IPS DF 6.9 (cell line): ENCODE measurements at regions not wholly inside any gene's neighbourhood (a gene's known extent, or its start where the extent isn't known, plus 50 kb on each side); places are given as distances from the start of the nearest gene placed in this dataset.

Experiments
- DNase-seq: peaks from one replicate; pipeline ENCODE4 v3.0.0-alpha.2; 2013; ENCODE audit warnings: low read depth, low spot score
- H3K27ac ChIP-seq: one replicate; pipeline ENCODE4 v1.5.1; 2013; ENCODE audit warnings: low read length, control low read depth
- H3K27me3 ChIP-seq: 2 replicates; pipeline ENCODE4 v1.6.1; 2013; ENCODE audit warnings: mild to moderate bottlenecking, low read length; ENCODE audit not compliant: control insufficient read depth, insufficient read depth
- H3K36me3 ChIP-seq: 2 replicates; pipeline ENCODE4 v1.6.1; 2013; ENCODE audit warnings: low read length; ENCODE audit not compliant: control insufficient read depth, insufficient read depth
- H3K4me1 ChIP-seq: 2 replicates; pipeline ENCODE4 v1.6.1; 2013; ENCODE audit warnings: low read length; ENCODE audit not compliant: control insufficient read depth, insufficient read depth
- H3K4me3 ChIP-seq: 2 replicates; pipeline ENCODE4 v1.5.1; 2013; ENCODE audit warnings: mild to moderate bottlenecking, low read length
- H3K9me3 ChIP-seq: 2 replicates; pipeline ENCODE4 v1.6.1; 2013; ENCODE audit warnings: low read length, inconsistent platforms; ENCODE audit not compliant: control insufficient read depth, insufficient read depth
- WGBS: extraction: QIAGEN DNeasy Blood & Tissue Kit; methylation state at CpG from one replicate; pipeline ENCODE4 v1.1.7; 2013; ENCODE audit warnings: mixed read lengths, missing lambda C conversion rate; ENCODE audit not compliant: insufficient read length, insufficient coverage; 5-methylcytosine and 5-hydroxymethylcytosine counted together

GRCh38 chr16:6124136-6124535 is 1026.5 kb upstream of the EEF2KMT start:
- WGBS, result no CpG with 5 or more reads among the region's 1 CpG
- no peak for DNase-seq
- H3K27ac ChIP-seq, result no peak overlapping the region

GRCh38 chr16:6122401-6122800 is 1024.8 kb upstream of the EEF2KMT start:
- Histone ChIP-seq H3K27me3 (no peaks in the 10 kb centered on the region; the same call in 1 of the 2 replicates), H3K4me3 (no peak overlapping the region), H3K9me3 (peaks cover 2% of the 10 kb centered on the region; the same call in 1 of the 2 replicates), H3K36me3 (no peaks in the 10 kb centered on the region), H3K27ac (no peak overlapping the region), H3K4me1 (no peaks in the 10 kb centered on the region)
- WGBS, result no CpG with 5 or more reads among the region's 5 CpGs
- DNase-seq, result no peak

More at GRCh38 chr16:6124136-6124535, 1026.5 kb upstream of the EEF2KMT start:
- Histone ChIP-seq H3K9me3 (peaks cover 4% of the 10 kb centered on the region; the same call in 1 of the 2 replicates), H3K36me3 (no peaks in the 10 kb centered on the region), H3K27me3 (no peaks in the 10 kb centered on the region; the same call in 1 of the 2 replicates), H3K4me1 (no peaks in the 10 kb centered on the region), H3K4me3 (no peak overlapping the region)

GRCh38 chr16:6114691-6115090 is 1017.1 kb upstream of the EEF2KMT start:
- Histone ChIP-seq H3K4me1 (no peaks in the 10 kb centered on the region), H3K4me3 (no peak overlapping the region), H3K27ac (no peak overlapping the region), H3K27me3 (no peaks in the 10 kb centered on the region), H3K36me3 (no peaks in the 10 kb centered on the region), H3K9me3 (no peaks in the 10 kb centered on the region)
- no CpG with 5 or more reads among the region's 2 CpGs for WGBS
- no peak for DNase-seq

- no peaks in the 10 kb centered on the region for H3K4me1 ChIP-seq
- DNase-seq, result no peak
- no peaks in the 10 kb centered on the region for H3K36me3 ChIP-seq
- no peak overlapping the region for H3K4me3 ChIP-seq
- H3K9me3 ChIP-seq, result no peaks in the 10 kb centered on the region
- H3K27me3 ChIP-seq, result no peaks in the 10 kb centered on the region
- WGBS, result no CpG with 5 or more reads among the region's 6 CpGs
- no peak overlapping the region for H3K27ac ChIP-seq
Measured at GRCh38 chr16:6113749-6114148, 1016.2 kb upstream of the EEF2KMT start.

GRCh38 chr16:6112700-6113099 is 1015.1 kb upstream of the EEF2KMT start:
- no CpG with 5 or more reads among the region's 2 CpGs for WGBS

GRCh38 chr16:6111390-6111789 is 1013.8 kb upstream of the EEF2KMT start:
- Histone ChIP-seq H3K36me3 (no peaks in the 10 kb centered on the region), H3K27me3 (no peaks in the 10 kb centered on the region), H3K4me3 (no peak overlapping the region), H3K27ac (no peak overlapping the region), H3K9me3 (no peaks in the 10 kb centered on the region; the same call in 1 of the 2 replicates), H3K4me1 (no peaks in the 10 kb centered on the region)
- no CpG with 5 or more reads among the region's 1 CpG for WGBS
- no peak for DNase-seq

More at GRCh38 chr16:6112700-6113099, 1015.1 kb upstream of the EEF2KMT start:
- H3K36me3 ChIP-seq, result no peaks in the 10 kb centered on the region
- H3K27me3 ChIP-seq, result no peaks in the 10 kb centered on the region
- H3K27ac ChIP-seq, result no peak overlapping the region
- no peak overlapping the region for H3K4me3 ChIP-seq
- H3K4me1 ChIP-seq, result no peaks in the 10 kb centered on the region
- H3K9me3 ChIP-seq, result no peaks in the 10 kb centered on the region
- no peak for DNase-seq

- Histone ChIP-seq H3K27me3 (no peaks in the 10 kb centered on the region), H3K36me3 (no peaks in the 10 kb centered on the region), H3K4me1 (no peaks in the 10 kb centered on the region), H3K9me3 (no peaks in the 10 kb centered on the region; the same call in 1 of the 2 replicates), H3K27ac (no peak overlapping the region), H3K4me3 (no peak overlapping the region)
- no CpG with 5 or more reads among the region's 3 CpGs for WGBS
- no peak for DNase-seq
Measured at GRCh38 chr16:6110346-6110745, 1012.8 kb upstream of the EEF2KMT start.

GRCh38 chr16:6106061-6106460 is 1008.5 kb upstream of the EEF2KMT start:
- Histone ChIP-seq H3K27me3 (no peaks in the 10 kb centered on the region), H3K36me3 (no peaks in the 10 kb centered on the region), H3K27ac (no peak overlapping the region), H3K9me3 (no peaks in the 10 kb centered on the region; the same call in 1 of the 2 replicates), H3K4me1 (no peaks in the 10 kb centered on the region), H3K4me3 (no peak overlapping the region)
- WGBS, result no CpG with 5 or more reads among the region's 2 CpGs
- no peak for DNase-seq

GRCh38 chr16:6105115-6105514 is 1007.5 kb upstream of the EEF2KMT start:
- Histone ChIP-seq H3K36me3 (no peaks in the 10 kb centered on the region), H3K9me3 (no peaks in the 10 kb centered on the region; the same call in 1 of the 2 replicates), H3K4me3 (no peak overlapping the region), H3K27ac (no peak overlapping the region), H3K4me1 (no peaks in the 10 kb centered on the region), H3K27me3 (no peaks in the 10 kb centered on the region)
- WGBS, result no CpG with 5 or more reads among the region's 3 CpGs
- DNase-seq, result no peak

GRCh38 chr16:6104428-6104827 is 1006.8 kb upstream of the EEF2KMT start:
- no peak for DNase-seq
- Histone ChIP-seq H3K36me3 (no peaks in the 10 kb centered on the region), H3K4me3 (no peak overlapping the region), H3K27me3 (no peaks in the 10 kb centered on the region), H3K9me3 (no peaks in the 10 kb centered on the region; the same call in 1 of the 2 replicates), H3K27ac (no peak overlapping the region), H3K4me1 (no peaks in the 10 kb centered on the region)
- WGBS, result no CpG with 5 or more reads among the region's 3 CpGs

- Histone ChIP-seq H3K36me3 (no peaks in the 10 kb centered on the region), H3K9me3 (no peaks in the 10 kb centered on the region; the same call in 1 of the 2 replicates), H3K4me3 (no peak overlapping the region), H3K4me1 (no peaks in the 10 kb centered on the region), H3K27me3 (no peaks in the 10 kb centered on the region), H3K27ac (no peak overlapping the region)
- DNase-seq, result no peak
- WGBS, result no CpG with 5 or more reads among the region's 2 CpGs
Measured at GRCh38 chr16:6103561-6103960, 1006.0 kb upstream of the EEF2KMT start.
